ENCODE measurements at regions not wholly inside any gene's neighbourhood (a gene's known extent, or its start where the extent isn't known, plus 50 kb on each side); places are given as distances from the start of the nearest gene placed in this dataset.

GRCh38 chr3:157844800-157845565 is 261.2 kb downstream of the SHOX2 start:
- Histone ChIP-seq H3K27me3 (ENCODE audit: control insufficient read depth, insufficient read depth, low read length) (no peaks in the 10 kb centered on the region), H3K4me3 (ENCODE audit: low read depth, low read length) (no peak overlapping the region), H3K36me3 (ENCODE audit: control insufficient read depth, insufficient read depth, low read length) (no peaks in the 10 kb centered on the region)
- ChIA-PET CTCF (interaction anchor here (1.4 kb wide), 1 partner anchor 10 kb away, joined by 4 read pairs; no protein-coding TSS in a partner anchor), POLR2A (no interaction called here)
- no peak for DNase-seq (ENCODE audit: low read depth)
- TF ChIP-seq CTCF (IDR thresholded peaks at IDR 0.05; ENCODE audit: insufficient read depth, low read depth, low read length), result no peak

GRCh38 chr3:157844216-157844615 is 262.0 kb downstream of the SHOX2 start:
- no peaks in the 10 kb centered on the region for H3K36me3 ChIP-seq (ENCODE audit: control insufficient read depth, insufficient read depth, low read length)
- H3K4me3 ChIP-seq (ENCODE audit: low read depth, low read length), result no peak overlapping the region
- ChIA-PET CTCF (interaction anchor here (1.4 kb wide), 1 partner anchor 9 kb away, joined by 4 read pairs; no protein-coding TSS in a partner anchor), POLR2A (no interaction called here)
- no peak for DNase-seq (ENCODE audit: low read depth)
- H3K27me3 ChIP-seq (ENCODE audit: control insufficient read depth, insufficient read depth, low read length), result no peaks in the 10 kb centered on the region
- TF ChIP-seq CTCF (IDR thresholded peaks at IDR 0.05; ENCODE audit: insufficient read depth, low read depth, low read length), result no peak

GRCh38 chr3:157841029-157841428 is 265.2 kb downstream of the SHOX2 start:
- TF ChIP-seq CTCF (IDR thresholded peaks at IDR 0.05; ENCODE audit: insufficient read depth, low read depth, low read length), result no peak
- H3K36me3 ChIP-seq (ENCODE audit: control insufficient read depth, insufficient read depth, low read length), result no peaks in the 10 kb centered on the region
- no peaks in the 10 kb centered on the region for H3K27me3 ChIP-seq (ENCODE audit: control insufficient read depth, insufficient read depth, low read length)
- no peak for DNase-seq (ENCODE audit: low read depth)
- no peak overlapping the region for H3K4me3 ChIP-seq (ENCODE audit: low read depth, low read length)
- ChIA-PET CTCF (interaction anchor here (0.7 kb wide), 1 partner anchor 21 kb away, joined by 3 read pairs; no protein-coding TSS in a partner anchor), POLR2A (interaction anchor here (0.5 kb wide), 1 partner anchor 261 kb away, joined by 3 read pairs; no protein-coding TSS in a partner anchor)

- ChIA-PET POLR2A (interaction anchor here (0.5 kb wide), 1 partner anchor 261 kb away, joined by 3 read pairs; no protein-coding TSS in a partner anchor), CTCF (no interaction called here)
- H3K27me3 ChIP-seq (ENCODE audit: control insufficient read depth, insufficient read depth, low read length), result no peaks in the 10 kb centered on the region
- H3K4me3 ChIP-seq (ENCODE audit: low read depth, low read length), result no peak overlapping the region
- no peaks in the 10 kb centered on the region for H3K36me3 ChIP-seq (ENCODE audit: control insufficient read depth, insufficient read depth, low read length)
- TF ChIP-seq CTCF (IDR thresholded peaks at IDR 0.05; ENCODE audit: insufficient read depth, low read depth, low read length), result no peak
- no peak for DNase-seq (ENCODE audit: low read depth)
Measured at GRCh38 chr3:157840564-157840963, 265.7 kb downstream of the SHOX2 start.

GRCh38 chr3:157838457-157838856 is 267.8 kb downstream of the SHOX2 start:
- ChIA-PET POLR2A (no interaction called here), CTCF (no interaction called here)
- Histone ChIP-seq H3K4me3 (ENCODE audit: low read depth, low read length) (no peak overlapping the region), H3K36me3 (ENCODE audit: control insufficient read depth, insufficient read depth, low read length) (no peaks in the 10 kb centered on the region), H3K27me3 (ENCODE audit: control insufficient read depth, insufficient read depth, low read length) (no peaks in the 10 kb centered on the region)
- no peak for TF ChIP-seq CTCF (IDR thresholded peaks at IDR 0.05; ENCODE audit: insufficient read depth, low read depth, low read length)
- no peak for DNase-seq (ENCODE audit: low read depth)
